GM23338 (cell line): ENCODE measurements at regions not wholly inside any gene's neighbourhood (a gene's known extent, or its start where the extent isn't known, plus 50 kb on each side); places are given as distances from the start of the nearest gene placed in this dataset.

ENCODE experiments used
- CTCF ChIP-seq, 2 experiments: fragments of 200-600 bp in 1 of 2; sonication (generic) in 1 of 2; conservative IDR thresholded peaks; 2 replicates each; pipeline versions ENCODE4 v1.5.1 to v1.6.1; 2016 to 2017; ENCODE audit warnings: antibody characterized with exemption in 2 of 2, low read depth in 2 of 2, mild to moderate bottlenecking in 2 of 2, moderate library complexity in 1 of 2
- EZH2phosphoT487 ChIP-seq: fragments of 200-600 bp; sonication (generic); IDR thresholded peaks from one replicate; pipeline ENCODE4 v1.8.1; 2018; ENCODE audit warnings: antibody characterized with exemption; ENCODE audit not compliant: unreplicated experiment

GRCh38 chr21:31420354-31420753 lies 76.3 kb upstream of the TIAM1 start:
- TF ChIP-seq CTCF (conservative IDR thresholded peaks at IDR 0.05; ENCODE audit: low read depth in 2 of 2) (no peak), EZH2phosphoT487 (no peak)
